Choroid plexus epithelial cell (primary cell): ENCODE measurements at regions not wholly inside any gene's neighbourhood (a gene's known extent, or its start where the extent isn't known, plus 50 kb on each side); places are given as distances from the start of the nearest gene placed in this dataset.
A peak's percentile ranks its signal among the peaks of the same experiment; 100 is the strongest.

Experiments
- DNase-seq: peaks from one replicate; pipeline ENCODE4 v3.0.0-alpha.2; 2010; ENCODE audit warnings: low read depth
- H3K4me3 ChIP-seq: 2 replicates; pipeline ENCODE4 v1.5.1; 2011; ENCODE audit warnings: low read depth, mild to moderate bottlenecking, control low read depth, low read length, moderate library complexity
- CTCF ChIP-seq: conservative IDR thresholded peaks from 2 replicates; pipeline ENCODE4 v1.5.1; 2011; ENCODE audit warnings: low read depth, mild to moderate bottlenecking, control low read depth, inconsistent platforms, low read length, moderate library complexity

GRCh38 chr1:244106837-244107493 is 55.9 kb downstream of the ZBTB18 start:
- H3K4me3 ChIP-seq: no peak overlapping the region
- no peak for TF ChIP-seq CTCF
- DNase-seq: peak; percentile 8

GRCh38 chr1:244111027-244111426 is 59.9 kb downstream of the ZBTB18 start:
- DNase-seq: no peak
- H3K4me3 ChIP-seq: no peak overlapping the region
- TF ChIP-seq CTCF: no peak

- no peak overlapping the region for H3K4me3 ChIP-seq
- TF ChIP-seq CTCF: no peak
- DNase-seq: no peak
Measured at GRCh38 chr1:244112041-244112440, 61.0 kb downstream of the ZBTB18 start.

GRCh38 chr1:244112636-244113035 is 61.6 kb downstream of the ZBTB18 start:
- H3K4me3 ChIP-seq: no peak overlapping the region
- DNase-seq: peak; percentile 73
- TF ChIP-seq CTCF: no peak

- no peak for TF ChIP-seq CTCF
- peak; percentile 14 for DNase-seq
Measured at GRCh38 chr1:244113532-244114320, 62.6 kb downstream of the ZBTB18 start.

GRCh38 chr1:244114892-244115291 is 63.8 kb downstream of the ZBTB18 start:
- no peak overlapping the region for H3K4me3 ChIP-seq
- no peak for TF ChIP-seq CTCF
- DNase-seq: no peak

More at GRCh38 chr1:244113532-244114320, 62.6 kb downstream of the ZBTB18 start:
- no peak overlapping the region for H3K4me3 ChIP-seq

GRCh38 chr1:244116946-244117345 is 65.9 kb downstream of the ZBTB18 start:
- no peak overlapping the region for H3K4me3 ChIP-seq
- TF ChIP-seq CTCF: no peak
- no peak for DNase-seq
